ENCODE measurements at regions not wholly inside any gene's neighbourhood (a gene's known extent, or its start where the extent isn't known, plus 50 kb on each side); places are given as distances from the start of the nearest gene placed in this dataset.

DNA sequence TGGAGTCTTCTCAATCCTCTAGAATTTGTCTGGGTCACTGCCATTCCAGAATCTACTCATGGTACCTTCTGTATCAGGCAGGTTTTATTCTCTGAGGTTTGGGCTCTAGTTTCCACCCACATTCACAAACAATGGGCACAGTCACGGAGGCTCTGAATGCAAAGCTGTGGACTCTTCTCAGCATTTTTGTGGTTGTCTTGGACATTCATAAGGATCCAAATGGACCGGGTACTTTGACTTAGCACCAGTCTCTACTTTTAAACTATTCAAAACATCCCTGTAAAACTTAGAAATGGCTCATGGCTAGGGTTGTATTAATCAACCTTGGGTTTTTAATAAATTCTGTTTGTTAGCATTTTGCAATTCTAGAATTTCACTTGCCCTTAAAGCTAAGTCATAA is 277.9 kb upstream of the THBS1 start:
- Histone ChIP-seq H3K9ac (ENCODE audit: low read length) (no peak overlapping the region), H3K27me3 (ENCODE audit: control insufficient read depth, insufficient read depth, low read length) (peaks cover 6% of the 10 kb centered on the region), H3K4me1 (ENCODE audit: control insufficient read depth, insufficient read depth, low read length) (no peaks in the 10 kb centered on the region), H3K36me3 (ENCODE audit: control insufficient read depth, insufficient read depth, low read length) (no peaks in the 10 kb centered on the region), H3K4me3 (ENCODE audit: low read length) (no peak overlapping the region), H3K9me3 (ENCODE audit: control insufficient read depth, low read length) (no peaks in the 10 kb centered on the region)

- Histone ChIP-seq H3K36me3 (ENCODE audit: control insufficient read depth, insufficient read depth, low read length) (no peaks in the 10 kb centered on the region), H3K27me3 (ENCODE audit: control insufficient read depth, insufficient read depth, low read length) (peaks cover 6% of the 10 kb centered on the region), H3K9me3 (ENCODE audit: control insufficient read depth, low read length) (no peaks in the 10 kb centered on the region), H3K9ac (ENCODE audit: low read length) (no peak overlapping the region), H3K4me3 (ENCODE audit: low read length) (no peak overlapping the region), H3K4me1 (ENCODE audit: control insufficient read depth, insufficient read depth, low read length) (no peaks in the 10 kb centered on the region)
Observed at GRCh38 chr15:39304201-39304841, 276.6 kb upstream of the THBS1 start.

- Histone ChIP-seq H3K9ac (ENCODE audit: low read length) (no peak overlapping the region), H3K9me3 (ENCODE audit: control insufficient read depth, low read length) (no peaks in the 10 kb centered on the region), H3K27me3 (ENCODE audit: control insufficient read depth, insufficient read depth, low read length) (peaks cover 6% of the 10 kb centered on the region), H3K4me1 (ENCODE audit: control insufficient read depth, insufficient read depth, low read length) (no peaks in the 10 kb centered on the region), H3K36me3 (ENCODE audit: control insufficient read depth, insufficient read depth, low read length) (no peaks in the 10 kb centered on the region), H3K4me3 (ENCODE audit: low read length) (no peak overlapping the region)
Observed at GRCh38 chr15:39304931-39305728, 275.7 kb upstream of the THBS1 start.

- H3K9ac ChIP-seq (ENCODE audit: low read length): no peak overlapping the region
- no peak overlapping the region for H3K4me3 ChIP-seq (ENCODE audit: low read length)
- H3K4me1 ChIP-seq (ENCODE audit: control insufficient read depth, insufficient read depth, low read length): peaks cover 10% of the 10 kb centered on the region
- H3K9me3 ChIP-seq (ENCODE audit: control insufficient read depth, low read length): no peaks in the 10 kb centered on the region
- no peaks in the 10 kb centered on the region for H3K36me3 ChIP-seq (ENCODE audit: control insufficient read depth, insufficient read depth, low read length)
- peaks cover 3% of the 10 kb centered on the region for H3K27me3 ChIP-seq (ENCODE audit: control insufficient read depth, insufficient read depth, low read length)
Observed at GRCh38 chr15:39310633-39311032, 270.2 kb upstream of the THBS1 start.

DNA sequence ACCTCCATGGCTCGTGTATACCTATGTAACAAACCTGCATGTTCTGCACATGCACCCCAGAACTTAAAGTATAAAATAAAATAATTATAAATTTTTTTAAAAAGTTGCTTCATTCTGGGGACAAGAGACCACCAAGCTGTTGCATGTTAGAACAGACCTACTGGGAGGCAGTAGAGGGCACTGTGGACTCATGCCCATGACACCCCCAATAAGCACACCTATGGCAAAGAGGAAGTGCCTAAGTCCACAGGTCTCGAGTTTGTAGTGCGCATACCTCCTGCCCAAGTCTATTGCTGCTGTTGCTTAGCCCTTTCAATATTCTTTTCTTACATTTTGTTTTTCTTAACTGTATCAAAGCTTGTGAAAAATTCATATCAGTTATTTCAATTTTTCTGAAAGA is 267.9 kb upstream of the THBS1 start:
- no peak overlapping the region for H3K4me3 ChIP-seq (ENCODE audit: low read length)

DNA sequence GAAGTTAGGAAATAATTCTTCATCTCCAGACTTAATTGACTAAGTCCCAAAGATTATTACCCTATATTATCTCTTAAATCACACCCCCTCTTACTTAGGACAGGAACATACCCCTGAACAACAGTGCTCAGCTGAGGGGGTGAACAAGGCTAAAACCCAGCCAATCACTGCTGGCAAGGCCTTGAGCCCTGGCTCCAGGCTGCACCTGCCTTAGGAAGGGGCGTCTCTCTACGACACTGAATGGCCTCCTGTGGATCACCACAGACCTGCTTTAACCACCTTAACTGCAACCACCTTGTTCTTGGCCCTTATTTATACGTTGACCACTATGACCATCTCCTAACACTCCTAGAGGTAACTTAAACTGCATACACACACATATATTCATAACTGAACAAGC is 267.4 kb upstream of the THBS1 start:
- Histone ChIP-seq H3K27me3 (ENCODE audit: control insufficient read depth, insufficient read depth, low read length) (peaks cover 3% of the 10 kb centered on the region), H3K4me1 (ENCODE audit: control insufficient read depth, insufficient read depth, low read length) (peaks cover 10% of the 10 kb centered on the region), H3K36me3 (ENCODE audit: control insufficient read depth, insufficient read depth, low read length) (no peaks in the 10 kb centered on the region), H3K9me3 (ENCODE audit: control insufficient read depth, low read length) (no peaks in the 10 kb centered on the region), H3K4me3 (ENCODE audit: low read length) (no peak overlapping the region), H3K9ac (ENCODE audit: low read length) (no peak overlapping the region)

More for the DNA sequence above, 267.9 kb upstream of the THBS1 start:
- peaks cover 3% of the 10 kb centered on the region for H3K27me3 ChIP-seq (ENCODE audit: control insufficient read depth, insufficient read depth, low read length)
- no peak overlapping the region for H3K9ac ChIP-seq (ENCODE audit: low read length)
- H3K9me3 ChIP-seq (ENCODE audit: control insufficient read depth, low read length): no peaks in the 10 kb centered on the region
- peaks cover 10% of the 10 kb centered on the region for H3K4me1 ChIP-seq (ENCODE audit: control insufficient read depth, insufficient read depth, low read length)
- H3K36me3 ChIP-seq (ENCODE audit: control insufficient read depth, insufficient read depth, low read length): no peaks in the 10 kb centered on the region

DNA sequence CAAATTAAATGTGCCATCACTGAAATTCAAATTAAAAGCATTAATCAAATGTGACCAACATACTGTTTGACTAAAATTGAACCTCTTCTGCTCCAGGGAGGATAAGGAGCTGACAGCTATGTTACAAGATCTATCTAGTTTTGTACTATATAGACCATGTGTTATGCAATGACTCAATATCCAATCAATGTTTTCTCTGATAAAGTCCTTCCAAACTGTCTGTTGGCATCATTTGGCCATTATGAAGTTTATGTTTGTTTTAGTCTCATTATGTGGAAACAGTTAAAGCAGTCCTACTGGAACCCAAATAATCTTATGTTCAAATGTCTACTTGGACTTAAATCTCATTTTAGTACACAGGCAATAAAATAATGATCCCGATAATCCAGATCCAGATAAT is 267.0 kb upstream of the THBS1 start:
- H3K9ac ChIP-seq (ENCODE audit: low read length): no peak overlapping the region

GRCh38 chr15:39315206-39315850 is 265.6 kb upstream of the THBS1 start:
- H3K36me3 ChIP-seq (ENCODE audit: control insufficient read depth, insufficient read depth, low read length): no peaks in the 10 kb centered on the region
- H3K4me1 ChIP-seq (ENCODE audit: control insufficient read depth, insufficient read depth, low read length): peaks cover 10% of the 10 kb centered on the region
- no peak overlapping the region for H3K4me3 ChIP-seq (ENCODE audit: low read length)
- H3K27me3 ChIP-seq (ENCODE audit: control insufficient read depth, insufficient read depth, low read length): peaks cover 3% of the 10 kb centered on the region
- no peak overlapping the region for H3K9ac ChIP-seq (ENCODE audit: low read length)
- H3K9me3 ChIP-seq (ENCODE audit: control insufficient read depth, low read length): no peaks in the 10 kb centered on the region

More for the DNA sequence above, 267.0 kb upstream of the THBS1 start:
- Histone ChIP-seq H3K36me3 (ENCODE audit: control insufficient read depth, insufficient read depth, low read length) (no peaks in the 10 kb centered on the region), H3K4me1 (ENCODE audit: control insufficient read depth, insufficient read depth, low read length) (peaks cover 10% of the 10 kb centered on the region), H3K27me3 (ENCODE audit: control insufficient read depth, insufficient read depth, low read length) (peaks cover 3% of the 10 kb centered on the region), H3K9me3 (ENCODE audit: control insufficient read depth, low read length) (no peaks in the 10 kb centered on the region), H3K4me3 (ENCODE audit: low read length) (no peak overlapping the region)

DNA sequence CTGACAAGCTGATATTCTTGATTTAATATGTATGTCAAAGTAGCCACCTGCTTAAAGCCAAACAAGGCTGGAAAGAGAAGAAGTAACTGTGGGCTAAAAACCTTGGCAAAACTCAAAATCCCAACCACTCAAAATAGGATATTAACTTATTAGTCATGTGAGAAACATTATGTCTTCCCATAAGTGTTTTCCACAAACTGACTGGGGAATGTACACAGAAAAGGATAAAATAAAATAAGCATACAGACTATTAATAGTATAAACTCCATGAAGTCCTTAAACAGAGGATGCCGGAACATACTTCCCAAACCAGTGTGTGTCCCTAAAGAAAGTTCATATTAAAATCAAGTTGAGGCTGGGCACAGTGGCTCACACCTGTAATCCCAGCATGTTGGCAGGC is 263.7 kb upstream of the THBS1 start:
- no peaks in the 10 kb centered on the region for H3K9me3 ChIP-seq (ENCODE audit: control insufficient read depth, low read length)
- H3K4me3 ChIP-seq (ENCODE audit: low read length): no peak overlapping the region
- H3K9ac ChIP-seq (ENCODE audit: low read length): no peak overlapping the region
- H3K4me1 ChIP-seq (ENCODE audit: control insufficient read depth, insufficient read depth, low read length): peaks cover 10% of the 10 kb centered on the region
- H3K36me3 ChIP-seq (ENCODE audit: control insufficient read depth, insufficient read depth, low read length): no peaks in the 10 kb centered on the region
- H3K27me3 ChIP-seq (ENCODE audit: control insufficient read depth, insufficient read depth, low read length): no peaks in the 10 kb centered on the region

- Histone ChIP-seq H3K9ac (ENCODE audit: low read length) (no peak overlapping the region), H3K36me3 (ENCODE audit: control insufficient read depth, insufficient read depth, low read length) (no peaks in the 10 kb centered on the region), H3K4me1 (ENCODE audit: control insufficient read depth, insufficient read depth, low read length) (peaks cover 10% of the 10 kb centered on the region), H3K4me3 (ENCODE audit: low read length) (no peak overlapping the region), H3K27me3 (ENCODE audit: control insufficient read depth, insufficient read depth, low read length) (no peaks in the 10 kb centered on the region), H3K9me3 (ENCODE audit: control insufficient read depth, low read length) (no peaks in the 10 kb centered on the region)
Observed at GRCh38 chr15:39318231-39318630, 262.6 kb upstream of the THBS1 start.

DNA sequence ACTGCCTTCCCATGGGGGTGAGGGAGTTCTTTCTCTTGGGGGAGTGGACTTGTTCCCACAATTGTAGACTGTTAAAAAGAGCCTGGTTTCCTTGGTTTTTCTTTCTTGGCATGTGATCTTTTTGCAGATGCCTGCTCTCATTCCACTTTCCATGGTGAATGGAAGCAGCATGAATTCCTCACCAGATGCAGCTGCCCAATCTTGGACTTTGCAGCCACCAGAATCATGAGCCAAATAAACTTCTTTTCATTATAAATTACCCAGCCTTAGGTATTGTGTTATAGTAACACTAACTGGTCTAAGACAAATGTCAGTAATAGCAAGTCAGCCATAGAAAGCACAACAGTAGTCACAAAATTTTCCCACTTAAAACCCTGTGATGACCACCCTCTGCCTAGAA is 260.5 kb upstream of the THBS1 start:
- Histone ChIP-seq H3K27me3 (ENCODE audit: control insufficient read depth, insufficient read depth, low read length) (no peaks in the 10 kb centered on the region), H3K36me3 (ENCODE audit: control insufficient read depth, insufficient read depth, low read length) (no peaks in the 10 kb centered on the region), H3K4me1 (ENCODE audit: control insufficient read depth, insufficient read depth, low read length) (no peaks in the 10 kb centered on the region), H3K4me3 (ENCODE audit: low read length) (no peak overlapping the region), H3K9ac (ENCODE audit: low read length) (no peak overlapping the region), H3K9me3 (ENCODE audit: control insufficient read depth, low read length) (no peaks in the 10 kb centered on the region)

DNA sequence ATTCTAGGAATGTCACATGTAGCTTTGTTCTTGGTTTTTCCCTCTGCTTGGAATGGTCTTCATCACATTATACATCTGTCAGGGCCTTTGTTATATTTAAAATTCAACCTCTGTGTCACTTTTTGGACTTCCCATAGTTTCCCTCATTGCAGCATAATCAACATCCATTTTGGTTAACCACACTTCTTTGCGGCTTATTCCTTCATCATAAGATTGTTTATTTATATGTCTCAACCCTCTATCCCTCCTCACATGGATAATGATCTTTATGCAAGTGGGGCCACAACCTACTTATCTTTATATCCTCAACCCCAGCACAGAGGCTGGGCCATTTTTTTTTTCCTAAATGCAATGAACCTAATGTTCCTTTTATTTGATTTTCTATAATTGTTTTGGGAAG is 260.0 kb upstream of the THBS1 start:
- no peak overlapping the region for H3K4me3 ChIP-seq (ENCODE audit: low read length)
- H3K9me3 ChIP-seq (ENCODE audit: control insufficient read depth, low read length): no peaks in the 10 kb centered on the region
- H3K9ac ChIP-seq (ENCODE audit: low read length): no peak overlapping the region
- no peaks in the 10 kb centered on the region for H3K4me1 ChIP-seq (ENCODE audit: control insufficient read depth, insufficient read depth, low read length)
- no peaks in the 10 kb centered on the region for H3K27me3 ChIP-seq (ENCODE audit: control insufficient read depth, insufficient read depth, low read length)
- H3K36me3 ChIP-seq (ENCODE audit: control insufficient read depth, insufficient read depth, low read length): no peaks in the 10 kb centered on the region
